ENCODE measurements at regions not wholly inside any gene's neighbourhood (a gene's known extent, or its start where the extent isn't known, plus 50 kb on each side); places are given as distances from the start of the nearest gene placed in this dataset.

DNA sequence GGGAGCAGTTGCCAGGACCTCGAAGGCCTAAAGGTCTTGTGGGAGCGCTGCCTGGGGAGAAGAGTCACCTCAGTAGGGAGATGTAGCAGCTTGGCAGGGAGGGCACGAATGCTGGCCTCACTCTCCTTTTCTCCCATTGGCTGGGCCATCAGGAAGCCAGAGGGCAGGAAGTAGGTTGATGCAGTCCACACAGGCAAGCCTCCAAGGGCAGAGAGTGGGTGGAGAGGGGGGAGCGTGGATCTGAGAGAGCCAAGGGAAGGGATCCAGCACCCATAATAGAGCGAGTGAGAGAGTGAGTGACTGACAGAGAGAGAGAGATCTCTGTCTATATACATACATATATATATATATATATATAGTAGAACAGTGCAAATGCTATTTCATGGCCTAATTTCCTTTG lies 215.3 kb upstream of the LRFN2 start:
- Histone ChIP-seq H3K9me3 (no peaks in the 10 kb centered on the region), H3K4me1 (ENCODE audit: control insufficient read depth in 1 of 2, insufficient read depth in 1 of 2, low read depth in 1 of 2, low read length in 1 of 2) (no peaks in the 10 kb centered on the region), H3K36me3 (no peaks in the 10 kb centered on the region), H3K27ac (no peak overlapping the region), H3K4me3 (ENCODE audit: low read depth in 1 of 2, low read length in 1 of 2) (no peak overlapping the region), H3K27me3 (no peaks in the 10 kb centered on the region)
- TF ChIP-seq, protein P1, sequence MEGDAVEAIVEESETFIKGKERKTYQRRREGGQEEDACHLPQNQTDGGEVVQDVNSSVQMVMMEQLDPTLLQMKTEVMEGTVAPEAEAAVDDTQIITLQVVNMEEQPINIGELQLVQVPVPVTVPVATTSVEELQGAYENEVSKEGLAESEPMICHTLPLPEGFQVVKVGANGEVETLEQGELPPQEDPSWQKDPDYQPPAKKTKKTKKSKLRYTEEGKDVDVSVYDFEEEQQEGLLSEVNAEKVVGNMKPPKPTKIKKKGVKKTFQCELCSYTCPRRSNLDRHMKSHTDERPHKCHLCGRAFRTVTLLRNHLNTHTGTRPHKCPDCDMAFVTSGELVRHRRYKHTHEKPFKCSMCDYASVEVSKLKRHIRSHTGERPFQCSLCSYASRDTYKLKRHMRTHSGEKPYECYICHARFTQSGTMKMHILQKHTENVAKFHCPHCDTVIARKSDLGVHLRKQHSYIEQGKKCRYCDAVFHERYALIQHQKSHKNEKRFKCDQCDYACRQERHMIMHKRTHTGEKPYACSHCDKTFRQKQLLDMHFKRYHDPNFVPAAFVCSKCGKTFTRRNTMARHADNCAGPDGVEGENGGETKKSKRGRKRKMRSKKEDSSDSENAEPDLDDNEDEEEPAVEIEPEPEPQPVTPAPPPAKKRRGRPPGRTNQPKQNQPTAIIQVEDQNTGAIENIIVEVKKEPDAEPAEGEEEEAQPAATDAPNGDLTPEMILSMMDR (IDR thresholded peaks at IDR 0.05) = no peak

DNA sequence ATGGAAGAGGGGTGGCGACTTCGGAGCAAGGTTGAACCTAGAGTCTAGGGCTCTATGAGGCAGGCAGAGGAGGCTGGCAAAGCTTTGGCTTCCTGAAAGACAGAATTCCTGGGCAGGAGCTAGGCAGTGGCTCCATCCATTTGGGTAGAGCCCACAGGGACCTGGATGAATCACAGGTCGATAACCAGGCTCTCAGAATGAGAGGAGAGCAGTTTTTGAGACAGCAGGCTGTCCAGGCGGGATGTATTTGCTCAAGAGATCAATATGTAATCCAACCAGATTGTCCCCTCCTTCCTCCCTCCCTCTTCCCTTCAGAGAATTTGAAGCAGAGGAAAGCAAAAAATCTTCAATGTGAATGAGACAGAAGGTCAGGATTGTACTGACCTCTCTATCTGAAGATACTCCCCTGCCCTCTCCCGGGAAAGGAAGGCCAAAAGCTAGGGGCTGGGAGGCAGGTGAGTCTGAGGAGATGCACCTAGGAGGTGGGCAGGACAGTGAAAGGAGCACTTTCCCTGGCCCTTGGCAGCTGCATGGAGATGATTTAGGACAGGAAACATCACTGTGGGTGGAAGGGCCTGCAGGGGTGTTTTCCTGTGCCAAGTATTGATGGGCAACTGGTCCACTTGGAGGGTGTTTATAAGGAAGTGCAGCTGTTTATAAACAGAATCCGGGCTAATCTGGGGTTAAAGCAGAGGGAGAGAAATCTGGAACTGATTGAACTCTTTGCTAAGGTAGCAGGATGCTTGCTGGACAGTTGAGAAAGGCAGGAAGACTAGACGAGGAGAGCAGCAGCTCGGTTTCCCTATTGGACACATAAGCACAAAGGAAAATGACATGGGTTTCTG lies 212.4 kb upstream of the LRFN2 start:
- Histone ChIP-seq H3K36me3 (no peaks in the 10 kb centered on the region), H3K4me3 (ENCODE audit: low read depth in 1 of 2, low read length in 1 of 2) (no peak overlapping the region), H3K4me1 (ENCODE audit: control insufficient read depth in 1 of 2, insufficient read depth in 1 of 2, low read depth in 1 of 2, low read length in 1 of 2) (no peaks in the 10 kb centered on the region), H3K27ac (no peak overlapping the region), H3K9me3 (no peaks in the 10 kb centered on the region), H3K27me3 (peaks cover 6% of the 10 kb centered on the region)
- TF ChIP-seq, protein P1 (IDR thresholded peaks at IDR 0.05) = no peak

DNA sequence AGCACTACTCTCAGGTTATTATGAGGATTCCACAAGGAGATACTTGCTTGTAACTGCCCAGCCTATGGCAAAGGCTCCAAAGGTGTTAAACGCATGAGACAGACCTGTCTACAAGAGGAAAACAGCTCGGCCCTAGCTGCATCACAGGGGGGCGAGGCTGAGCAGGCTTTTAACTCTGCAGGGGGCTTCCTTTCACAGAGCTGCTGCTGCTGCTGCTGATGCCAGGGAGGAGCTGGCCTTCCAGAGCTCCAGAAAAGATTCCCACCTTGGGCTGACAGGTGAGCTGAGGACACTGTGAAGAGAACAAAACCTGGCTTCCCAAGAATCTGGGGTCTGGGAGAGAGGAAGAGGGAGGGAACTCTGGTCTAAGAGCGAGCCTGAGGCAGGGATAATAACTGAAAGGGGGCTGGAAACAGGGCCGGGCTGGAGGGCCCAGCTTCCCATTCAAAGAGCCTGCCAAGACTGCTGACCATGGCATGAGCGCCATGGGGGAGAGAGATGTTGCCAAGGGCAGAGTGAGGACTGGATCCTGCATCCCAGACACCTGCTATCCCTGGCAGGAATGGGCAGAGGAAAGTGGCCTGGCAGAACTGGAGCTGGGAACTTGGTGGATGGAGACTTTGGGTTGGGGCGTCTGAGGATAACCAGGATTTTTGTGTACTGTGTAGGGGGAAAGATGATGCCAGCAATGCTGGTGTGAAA lies 211.1 kb upstream of the LRFN2 start:
- H3K9me3 ChIP-seq = no peaks in the 10 kb centered on the region
- TF ChIP-seq, protein P1 (IDR thresholded peaks at IDR 0.05) = no peak
- peaks cover 10% of the 10 kb centered on the region for H3K27me3 ChIP-seq

DNA sequence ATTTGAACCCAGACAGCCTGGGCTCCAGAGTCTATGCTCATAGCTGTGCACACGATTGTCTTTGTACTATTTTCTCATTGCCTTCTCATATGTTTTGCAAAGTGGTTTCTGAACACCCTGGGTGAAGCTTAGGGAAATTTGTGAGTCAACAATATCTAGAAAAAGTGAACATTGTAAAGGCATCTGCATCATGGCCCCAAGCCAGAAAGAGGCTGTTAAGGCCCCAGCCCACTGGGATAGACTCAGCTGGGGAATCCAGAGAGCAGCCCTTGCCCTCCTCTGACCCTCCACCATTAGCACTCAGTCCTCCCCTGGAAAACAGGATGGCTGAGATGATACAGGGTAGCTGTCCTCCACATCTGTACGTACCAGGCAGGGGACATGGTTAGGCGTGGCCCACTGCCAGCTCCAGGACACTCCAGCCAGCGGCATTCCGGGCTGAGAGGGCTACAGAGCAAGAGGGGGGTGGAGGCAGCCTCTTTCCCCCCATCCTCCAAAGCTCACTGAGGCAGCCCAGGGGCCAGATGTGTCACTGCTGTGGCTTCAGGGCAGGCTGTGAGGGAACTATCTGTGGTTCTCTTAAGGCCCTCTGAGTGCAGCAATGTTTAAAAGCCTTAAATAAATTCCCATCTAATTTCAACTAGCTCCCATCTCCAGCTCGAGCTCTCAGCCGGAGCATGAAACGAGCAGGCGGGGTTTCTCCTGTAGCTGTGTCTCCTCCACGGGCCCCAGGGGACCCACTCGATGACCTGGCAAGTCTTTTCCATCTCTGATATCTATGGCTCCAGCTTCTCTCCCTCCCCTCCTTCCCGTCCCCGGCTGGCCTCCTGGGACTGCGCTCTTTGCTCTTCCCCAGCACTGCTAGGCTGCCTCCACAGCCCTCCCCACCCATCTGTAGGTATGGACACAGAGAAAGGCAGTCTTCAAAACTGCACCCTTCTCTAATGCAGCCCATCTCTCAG lies 209.4 kb upstream of the LRFN2 start:
- H3K27ac ChIP-seq = no peak overlapping the region
- H3K36me3 ChIP-seq = no peaks in the 10 kb centered on the region
- TF ChIP-seq, protein P1 (IDR thresholded peaks at IDR 0.05) = no peak
- H3K27me3 ChIP-seq = peaks cover 14% of the 10 kb centered on the region
- H3K4me3 ChIP-seq (ENCODE audit: low read depth in 1 of 2, low read length in 1 of 2) = no peak overlapping the region
- H3K9me3 ChIP-seq = no peaks in the 10 kb centered on the region
- H3K4me1 ChIP-seq (ENCODE audit: control insufficient read depth in 1 of 2, insufficient read depth in 1 of 2, low read depth in 1 of 2, low read length in 1 of 2) = no peaks in the 10 kb centered on the region

More for the DNA sequence above, 211.1 kb upstream of the LRFN2 start:
- Histone ChIP-seq H3K36me3 (no peaks in the 10 kb centered on the region), H3K27ac (no peak overlapping the region), H3K4me1 (ENCODE audit: control insufficient read depth in 1 of 2, insufficient read depth in 1 of 2, low read depth in 1 of 2, low read length in 1 of 2) (no peaks in the 10 kb centered on the region), H3K4me3 (ENCODE audit: low read depth in 1 of 2, low read length in 1 of 2) (no peak overlapping the region)

DNA sequence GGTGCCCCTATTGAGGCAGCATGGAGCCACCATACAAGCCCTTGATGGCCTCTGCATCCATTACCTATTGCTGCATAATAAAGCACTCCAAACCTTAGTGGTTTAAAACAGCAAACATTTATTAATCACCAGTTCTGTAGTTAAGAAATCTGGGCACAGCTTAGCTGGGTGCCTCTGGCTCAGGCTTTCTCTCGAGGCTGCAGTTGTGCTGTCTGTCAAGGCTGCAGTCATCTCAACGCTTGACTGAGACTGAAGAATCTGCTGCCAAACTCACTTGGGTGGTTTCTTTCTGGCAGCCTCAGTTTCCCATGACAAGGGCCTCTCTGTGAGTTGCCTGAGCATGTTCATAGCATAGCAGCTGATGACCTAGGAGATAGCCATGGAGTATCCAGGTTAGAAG lies 207.4 kb upstream of the LRFN2 start:
- H3K27ac ChIP-seq = no peak overlapping the region
- no peaks in the 10 kb centered on the region for H3K9me3 ChIP-seq
- H3K4me3 ChIP-seq (ENCODE audit: low read depth in 1 of 2, low read length in 1 of 2) = no peak overlapping the region
- no peaks in the 10 kb centered on the region for H3K36me3 ChIP-seq
- peaks cover 15% of the 10 kb centered on the region for H3K27me3 ChIP-seq
- no peaks in the 10 kb centered on the region for H3K4me1 ChIP-seq (ENCODE audit: control insufficient read depth in 1 of 2, insufficient read depth in 1 of 2, low read depth in 1 of 2, low read length in 1 of 2)
- TF ChIP-seq, protein P1 (IDR thresholded peaks at IDR 0.05) = no peak

Data from neutrophil (primary cell).